Superior temporal gyrus (tissue), 1 donor: ENCODE measurements at regions not wholly inside any gene's neighbourhood (a gene's known extent, or its start where the extent isn't known, plus 50 kb on each side); places are given as distances from the start of the nearest gene placed in this dataset.
"Not testable (repeated sequence)": the region's sequence is repeated elsewhere in the genome, so short reads cannot be mapped to it uniquely, and the experiment has no call there.

ENCODE experiments used
- DNase-seq: peaks from one replicate; pipeline ENCODE4 v3.0.0-alpha.2; 2016; ENCODE audit errors: extremely low spot score

DNA sequence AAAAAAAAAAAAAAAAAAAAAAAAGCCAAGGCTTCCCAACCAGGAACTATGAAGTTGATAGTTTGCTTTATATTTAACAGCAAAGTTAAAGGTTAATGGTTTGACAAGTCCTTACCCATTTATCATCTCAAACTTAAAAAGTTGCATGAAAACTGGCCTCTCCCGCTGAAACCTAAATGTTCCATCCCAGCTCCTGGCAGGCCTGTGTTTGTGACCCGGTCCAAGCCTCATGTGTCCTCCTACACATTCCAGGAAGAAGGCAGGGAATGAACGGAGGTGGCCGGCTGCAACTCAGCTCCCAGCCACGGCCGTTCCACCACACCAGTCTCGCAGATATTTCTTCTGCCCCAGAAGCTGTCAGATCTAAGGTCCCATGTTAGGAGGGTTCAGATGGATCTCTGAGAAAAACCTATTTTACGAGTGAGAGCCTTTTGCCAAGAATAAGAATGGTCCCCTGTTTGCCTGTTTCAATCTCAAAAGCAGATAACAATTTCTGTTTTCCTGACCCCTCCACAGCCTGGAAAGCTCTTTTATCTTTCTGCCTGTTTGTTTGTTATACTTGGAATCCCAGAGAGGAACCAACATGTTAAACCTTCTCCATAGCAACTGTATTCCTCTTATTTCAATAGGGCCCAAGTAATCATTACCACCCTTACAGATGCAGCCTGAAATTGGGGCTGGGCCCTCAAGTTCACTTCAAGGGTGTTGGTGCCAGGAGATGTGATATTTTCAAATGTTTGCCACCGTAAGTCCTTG lies 56.5 kb downstream of the KCTD12 start:
- DNase-seq = no peak

DNA sequence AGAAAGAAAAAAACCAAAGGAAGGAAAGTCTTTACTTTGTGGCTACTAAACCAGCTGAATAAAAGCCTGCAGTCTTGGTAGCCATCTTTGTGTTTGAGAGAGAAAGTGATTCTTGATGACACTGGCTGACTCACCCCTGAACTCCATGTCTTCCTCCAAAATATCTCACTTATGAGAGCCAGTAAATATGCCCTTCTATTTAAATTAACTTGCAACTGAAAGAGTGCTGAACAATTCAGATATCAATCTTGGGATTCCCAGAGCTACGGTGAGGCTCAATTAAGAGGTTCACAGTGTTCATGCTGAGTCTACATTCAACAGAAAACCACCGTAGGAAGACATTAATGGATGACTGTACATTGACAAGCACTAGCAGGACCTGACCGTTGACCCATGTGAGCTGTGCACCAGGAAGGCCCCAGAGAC lies 57.9 kb downstream of the KCTD12 start:
- no peak for DNase-seq

DNA sequence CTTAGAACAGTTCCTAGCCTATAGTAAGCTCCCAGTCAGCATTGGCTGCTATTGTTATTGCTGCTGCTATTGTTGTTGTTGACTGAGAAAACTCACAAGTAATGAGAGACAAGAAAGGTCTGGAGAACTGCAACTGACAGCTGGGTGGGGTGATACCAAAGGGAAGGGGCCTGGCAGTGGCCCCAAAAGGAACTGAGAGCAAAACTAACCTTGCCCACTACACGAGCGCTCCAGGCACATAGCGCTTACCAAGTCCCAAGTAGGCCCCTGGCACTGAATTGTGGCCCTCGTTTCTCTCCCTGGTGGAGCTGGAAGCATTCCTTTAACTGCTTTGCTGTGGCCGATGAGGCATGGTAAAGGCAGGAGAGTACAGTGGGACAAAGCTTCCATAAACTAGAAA lies 59.7 kb downstream of the KCTD12 start:
- no peak for DNase-seq

DNA sequence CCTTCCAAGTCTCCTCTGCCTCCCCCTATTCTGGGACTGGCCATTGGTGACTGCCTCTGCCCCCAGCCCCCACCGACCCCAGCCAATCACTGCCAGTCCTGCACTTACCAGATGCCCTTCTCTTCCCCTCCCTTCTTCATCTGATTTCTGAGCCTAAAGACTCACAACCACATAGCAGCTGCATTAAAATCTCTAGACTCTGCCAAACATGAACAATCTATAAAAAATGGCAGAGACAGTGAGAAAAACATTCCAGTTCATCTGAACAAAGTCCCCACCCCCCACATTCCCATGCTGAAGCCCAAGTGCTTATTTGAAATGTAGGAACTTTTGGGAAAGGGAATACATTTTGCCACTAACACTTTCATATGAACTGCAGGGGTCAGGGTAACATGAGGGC lies 60.8 kb downstream of the KCTD12 start:
- DNase-seq = no peak

DNA sequence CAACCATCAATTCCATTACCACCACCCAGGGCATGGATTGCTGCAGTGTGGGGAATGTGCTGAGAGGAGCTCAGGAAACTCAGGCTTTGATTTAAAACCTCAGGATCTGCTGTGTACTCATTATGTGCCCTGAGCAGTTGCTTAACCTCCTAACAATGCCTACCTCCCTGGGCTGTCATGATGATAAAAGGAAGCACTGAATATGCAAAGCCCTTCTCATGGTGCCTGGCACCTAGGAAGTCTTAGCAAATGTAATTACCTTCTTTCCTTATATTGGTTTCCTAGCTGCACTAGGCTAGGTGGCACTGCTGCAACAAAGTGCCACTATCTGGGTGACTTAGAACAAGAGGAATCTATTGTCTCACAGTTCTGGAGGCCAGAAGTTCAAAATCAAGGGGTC lies 62.2 kb downstream of the KCTD12 start:
- DNase-seq = no peak

DNA sequence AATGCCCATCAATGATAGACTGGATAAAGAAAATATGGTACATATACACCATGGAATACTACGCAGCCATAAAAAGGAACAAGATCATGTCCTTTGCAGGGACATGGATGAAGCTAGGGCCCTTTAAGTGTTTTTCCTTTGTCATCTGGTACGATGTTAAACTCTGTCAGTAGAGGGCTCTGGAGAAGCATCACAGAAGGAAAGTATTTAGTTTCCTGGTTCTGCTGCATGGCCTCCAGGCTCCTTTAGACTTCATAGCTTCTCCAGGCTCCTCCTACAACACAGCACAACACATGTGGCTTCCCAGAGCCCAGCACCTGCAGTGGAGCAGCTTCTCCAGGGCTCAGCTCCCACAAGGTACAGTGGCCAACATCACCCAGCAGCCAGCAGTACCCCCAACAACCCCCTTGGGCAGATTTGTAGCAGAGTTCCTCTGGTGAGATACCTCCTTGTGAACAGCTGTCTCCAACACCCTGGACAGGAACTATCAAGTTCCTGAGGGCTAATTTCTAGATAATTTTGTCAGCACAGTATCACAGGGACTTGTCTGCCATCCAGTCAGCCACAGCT lies 63.4 kb downstream of the KCTD12 start:
- DNase-seq = no peak

DNA sequence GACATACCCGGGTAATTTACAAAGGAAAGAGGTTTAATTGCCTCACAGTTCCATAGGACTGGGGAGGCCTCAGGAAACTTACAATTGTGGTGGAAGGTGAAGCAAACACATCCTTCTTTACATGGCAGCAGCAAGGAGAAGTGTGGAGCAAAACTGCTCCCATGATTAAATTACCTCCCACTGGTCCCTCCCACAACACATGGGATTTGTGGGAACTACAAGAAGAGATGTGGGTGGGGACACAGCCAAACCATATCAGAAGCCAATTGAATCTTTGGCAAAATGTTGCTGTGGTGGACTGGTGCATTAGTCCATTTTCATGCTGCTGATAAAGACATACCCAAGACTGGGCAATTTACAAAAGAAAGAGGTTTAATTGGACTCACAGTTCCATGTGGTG lies 65.0 kb downstream of the KCTD12 start:
- not testable (repeated sequence) for DNase-seq

DNA sequence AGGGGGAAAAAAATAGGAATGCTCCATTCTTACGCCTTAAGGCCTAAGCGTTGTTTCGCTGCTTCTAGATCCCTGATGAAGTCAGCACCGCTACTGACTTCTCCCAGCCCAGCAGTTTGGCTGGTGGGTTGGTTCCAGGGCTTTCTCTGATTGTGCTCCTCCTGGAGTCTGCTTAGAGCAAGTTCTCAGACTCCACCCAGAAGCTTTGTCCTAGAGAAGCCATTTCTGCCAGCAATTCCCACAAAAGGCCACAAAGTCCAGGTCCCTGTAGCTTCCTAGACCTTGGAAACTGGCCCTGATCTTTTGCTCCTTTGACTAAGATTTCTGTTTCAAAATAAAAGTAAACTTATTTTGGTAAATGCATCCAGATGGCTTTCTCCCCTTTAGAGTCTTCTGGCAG lies 65.4 kb downstream of the KCTD12 start:
- DNase-seq = no peak

DNA sequence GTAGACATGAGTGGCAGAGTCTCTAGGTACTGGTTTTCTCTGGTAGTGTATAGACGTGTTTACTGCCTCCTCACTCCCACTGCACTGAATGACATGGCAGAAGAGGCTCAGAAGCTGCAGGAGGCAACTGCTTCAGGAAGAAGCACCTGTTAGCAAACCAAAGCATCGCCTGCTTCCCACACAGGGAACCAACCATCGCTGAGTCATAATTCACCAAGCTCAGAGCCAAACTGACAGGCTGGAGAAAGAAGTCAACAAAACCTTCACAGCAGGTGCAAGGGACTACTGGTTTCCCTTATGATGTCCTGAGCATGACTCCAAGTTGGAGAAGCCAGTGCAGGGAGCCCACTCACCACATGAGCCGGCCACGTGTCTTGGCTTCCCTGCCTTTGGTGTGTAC lies 69.8 kb downstream of the KCTD12 start:
- DNase-seq = no peak

DNA sequence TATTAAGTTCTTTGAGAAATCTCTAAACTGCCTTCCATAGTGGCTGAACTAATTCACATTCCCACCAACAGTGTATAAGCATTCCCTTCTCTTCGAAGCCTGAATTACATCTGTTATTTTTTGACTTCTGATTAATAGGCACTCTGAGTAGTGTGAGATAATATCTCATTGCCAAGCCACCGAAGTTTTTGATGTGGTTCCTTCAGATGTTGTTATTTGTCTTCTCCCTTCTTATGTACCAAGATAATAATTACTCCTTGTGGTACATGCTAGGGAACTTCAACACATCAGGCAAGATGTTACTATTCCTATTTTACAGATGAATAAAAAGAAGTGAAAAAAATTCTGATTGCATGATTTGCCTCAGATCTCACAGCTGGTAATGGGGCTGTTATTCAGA lies 70.9 kb downstream of the KCTD12 start:
- no peak for DNase-seq

DNA sequence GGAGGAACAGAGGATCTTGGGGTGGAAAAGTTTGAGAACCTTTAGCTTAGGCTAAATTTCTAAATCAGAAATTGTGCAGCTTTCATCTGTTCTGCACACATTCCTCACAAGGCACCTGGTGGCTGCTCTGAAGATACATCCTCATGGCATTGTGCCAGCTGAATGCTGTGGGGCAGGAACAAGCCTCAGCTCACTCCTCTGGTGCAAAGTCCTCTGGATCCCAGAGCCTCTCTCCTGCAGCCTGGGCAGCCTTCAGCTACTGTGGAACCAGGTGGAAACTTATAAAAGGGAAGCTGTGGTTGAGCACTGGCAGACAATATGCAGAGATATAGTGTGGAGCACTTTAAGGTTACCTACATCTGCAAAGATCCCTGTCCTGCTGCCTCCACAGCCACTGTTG lies 72.3 kb downstream of the KCTD12 start:
- no peak for DNase-seq

DNA sequence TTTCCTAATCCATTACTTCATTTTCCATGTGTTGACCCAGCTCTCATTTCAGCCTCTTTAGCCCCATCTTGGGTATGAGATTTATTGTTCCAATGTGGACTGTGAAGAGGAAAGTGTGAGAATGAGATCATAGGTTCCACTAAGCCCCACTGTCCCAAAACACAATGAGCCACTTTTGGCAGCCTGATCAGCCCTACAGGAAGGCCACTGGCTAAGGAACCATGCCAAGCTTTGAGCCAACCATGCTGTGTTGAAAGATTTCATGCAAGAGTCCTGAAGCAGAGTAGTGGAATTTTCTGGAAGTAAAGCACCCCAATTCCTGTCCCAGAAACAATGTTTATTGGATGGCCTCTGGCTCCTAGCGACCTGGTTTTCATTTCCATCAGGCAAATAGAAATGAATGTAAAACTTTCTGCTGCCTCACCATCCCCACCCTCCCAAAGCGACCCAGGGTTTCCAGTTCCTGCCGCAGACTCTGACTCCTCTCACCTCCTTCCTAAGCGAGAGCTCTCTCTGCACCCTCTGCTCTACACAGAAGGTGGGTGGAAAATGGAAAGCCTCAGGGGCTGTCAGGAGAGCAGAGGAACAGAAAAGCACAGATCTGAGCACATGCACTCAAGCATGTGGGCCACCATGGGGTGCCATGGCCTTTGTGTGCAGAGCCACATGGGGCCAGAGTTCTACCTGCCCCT lies 73.1 kb downstream of the KCTD12 start:
- no peak for DNase-seq

DNA sequence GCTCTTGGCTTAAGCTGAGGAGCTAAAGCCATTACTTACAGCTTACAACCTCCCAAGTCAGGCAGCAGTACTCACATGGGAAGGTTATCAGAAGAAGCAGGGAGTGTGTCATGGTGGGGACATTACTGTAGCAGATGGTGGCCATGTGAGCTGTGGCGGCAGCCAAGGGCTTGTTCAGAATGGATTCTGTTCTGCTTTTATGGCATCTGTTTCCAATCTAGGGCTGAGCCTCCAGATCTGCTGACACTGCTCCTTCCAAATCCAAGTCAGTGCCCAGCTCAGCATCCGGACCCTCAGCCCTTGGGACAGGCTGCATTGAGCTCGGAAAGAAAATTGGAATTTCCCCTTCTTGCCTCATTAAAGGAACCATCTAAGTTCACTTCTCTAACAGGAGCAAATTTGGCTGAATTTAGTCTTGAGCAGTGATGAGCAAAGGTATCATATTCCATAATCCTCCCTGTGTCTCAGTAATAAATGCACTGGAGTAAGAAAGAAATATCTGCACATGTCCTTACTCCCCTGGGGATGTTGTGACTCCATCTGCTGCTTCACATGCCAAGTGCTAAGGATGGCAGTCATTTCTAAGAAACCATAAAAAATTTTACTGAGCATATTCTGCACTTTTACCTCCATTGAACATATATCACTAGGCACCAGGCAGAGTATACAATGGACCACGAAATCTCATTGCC lies 73.9 kb downstream of the KCTD12 start:
- no peak for DNase-seq

DNA sequence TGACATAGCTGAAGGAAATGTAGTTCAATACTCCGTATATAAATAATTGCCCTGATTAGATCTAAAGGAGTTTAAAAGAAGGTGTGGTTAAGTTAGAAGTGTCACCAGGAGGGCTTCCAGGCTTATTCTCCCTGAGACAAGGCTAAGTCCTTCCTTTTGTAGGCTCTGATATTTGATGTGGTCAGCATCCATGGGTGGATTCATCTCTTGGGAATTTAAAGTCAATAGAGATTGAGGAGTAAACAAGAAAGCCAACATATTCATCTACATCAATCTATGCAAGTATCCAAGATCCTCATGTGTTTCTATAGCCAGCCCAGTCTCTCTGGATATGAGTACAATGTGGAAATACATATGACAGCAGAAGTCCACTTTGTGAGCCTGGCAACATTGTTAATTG lies 76.8 kb downstream of the KCTD12 start:
- DNase-seq = no peak

DNA sequence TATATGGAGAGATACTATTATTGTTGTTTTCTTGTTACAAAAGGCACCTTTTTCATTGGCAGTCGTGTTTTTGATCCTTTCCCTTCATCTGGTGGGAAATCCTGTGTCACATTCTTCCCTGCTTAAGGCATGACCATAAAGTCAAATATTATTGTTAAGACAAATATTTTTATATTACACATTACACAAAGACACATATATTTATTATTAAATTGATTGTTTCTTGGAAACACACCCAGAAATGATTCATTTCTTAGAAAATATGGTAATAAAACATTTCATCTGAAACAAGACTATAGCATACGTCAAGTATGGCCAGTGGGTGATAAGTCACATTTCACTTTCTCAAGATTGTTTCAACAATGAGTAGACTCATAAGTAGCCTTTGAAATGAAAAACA lies 77.3 kb downstream of the KCTD12 start:
- no peak for DNase-seq

DNA sequence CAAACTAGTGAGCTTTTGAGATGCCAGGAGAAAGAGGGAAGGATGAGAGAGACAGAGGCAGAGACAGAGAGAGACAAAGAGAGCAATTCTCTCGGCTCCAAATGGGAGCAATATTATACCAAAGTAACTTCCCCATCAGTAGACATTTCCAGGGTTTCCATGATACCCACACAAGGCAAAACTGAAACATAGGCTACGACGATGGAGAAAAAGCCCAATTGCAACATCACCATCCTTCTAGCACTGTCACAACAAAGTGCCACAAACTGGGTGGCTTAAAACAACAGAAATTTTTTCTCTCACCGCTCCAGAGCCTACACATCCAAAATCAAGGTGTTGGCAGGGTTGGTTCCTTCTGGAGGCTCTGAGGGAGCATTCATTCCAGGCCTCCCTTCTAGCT lies 81.4 kb downstream of the KCTD12 start:
- DNase-seq = no peak

DNA sequence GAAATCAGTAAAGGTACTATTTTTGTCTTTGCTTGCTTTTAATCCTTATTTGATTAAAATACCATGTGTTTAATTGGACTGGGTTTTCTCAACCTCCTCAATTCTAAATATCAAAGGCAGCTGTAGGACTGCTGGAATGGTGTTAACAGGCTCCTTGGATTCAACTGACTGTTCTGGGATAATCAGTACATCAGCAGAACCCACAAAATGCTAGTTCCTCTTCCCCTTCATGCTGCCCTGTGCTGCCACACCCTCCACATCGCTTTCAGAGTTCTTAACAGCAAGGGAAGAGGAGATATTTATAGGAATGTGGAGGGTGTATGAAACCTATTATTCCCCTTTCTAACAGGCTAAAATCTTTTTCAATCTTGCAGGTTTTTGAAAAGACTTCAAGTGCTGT lies 82.4 kb downstream of the KCTD12 start:
- no peak for DNase-seq

DNA sequence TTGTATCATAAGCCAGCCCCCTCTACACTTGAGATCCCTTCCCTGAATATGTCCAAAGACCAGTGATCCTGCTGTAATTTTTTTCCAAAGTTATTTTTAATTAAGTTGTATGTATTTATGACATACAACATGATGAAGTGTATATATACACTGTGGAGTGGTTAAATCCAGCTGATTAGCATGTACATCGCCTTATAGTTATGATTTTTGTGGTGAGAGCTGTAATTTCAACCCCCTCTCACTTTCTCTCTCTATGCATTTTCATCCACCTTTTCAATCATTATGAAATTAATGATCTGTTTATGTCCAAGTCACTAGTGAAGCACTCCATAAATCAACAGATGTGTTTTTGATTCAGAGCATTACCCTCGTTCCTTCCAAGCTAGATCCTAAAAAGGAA lies 85.3 kb downstream of the KCTD12 start:
- DNase-seq = no peak

DNA sequence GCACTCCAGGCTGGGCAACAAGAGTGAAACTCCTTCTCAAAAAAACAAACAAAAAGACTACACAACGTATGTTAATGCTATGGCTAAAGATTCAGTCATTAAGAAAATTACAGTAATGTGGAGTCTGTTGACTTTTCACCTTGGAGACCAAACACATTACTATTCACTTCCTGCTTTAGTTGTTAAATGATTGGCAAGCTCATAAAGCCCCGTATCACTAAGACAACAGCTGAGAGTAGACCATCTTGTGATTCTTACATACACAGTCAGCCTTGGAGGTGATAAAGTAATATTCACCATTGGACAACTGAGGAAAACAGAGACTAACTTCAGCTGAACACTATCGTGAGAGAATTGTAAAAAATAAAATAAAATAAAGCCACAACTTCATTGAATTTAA lies 86.5 kb downstream of the KCTD12 start:
- DNase-seq = no peak

DNA sequence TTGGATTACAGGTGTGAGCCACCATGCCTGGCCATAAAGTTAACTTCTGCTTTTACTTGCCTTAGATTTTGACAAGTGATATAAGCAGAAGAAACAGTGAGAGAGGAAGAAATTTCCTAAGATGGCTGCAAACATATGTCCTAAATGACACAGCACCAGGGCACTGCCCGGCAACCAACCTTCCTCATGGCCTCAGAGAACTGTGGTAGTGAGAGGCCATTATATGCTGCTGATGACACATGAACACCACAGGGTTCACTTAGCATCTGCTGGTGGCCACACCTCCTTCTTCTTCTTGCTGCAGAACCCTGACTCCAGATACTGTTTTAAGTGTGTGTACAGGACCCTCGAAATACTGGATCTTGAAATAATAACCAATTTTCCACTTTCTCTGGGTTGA lies 88.2 kb downstream of the KCTD12 start:
- DNase-seq = no peak

DNA sequence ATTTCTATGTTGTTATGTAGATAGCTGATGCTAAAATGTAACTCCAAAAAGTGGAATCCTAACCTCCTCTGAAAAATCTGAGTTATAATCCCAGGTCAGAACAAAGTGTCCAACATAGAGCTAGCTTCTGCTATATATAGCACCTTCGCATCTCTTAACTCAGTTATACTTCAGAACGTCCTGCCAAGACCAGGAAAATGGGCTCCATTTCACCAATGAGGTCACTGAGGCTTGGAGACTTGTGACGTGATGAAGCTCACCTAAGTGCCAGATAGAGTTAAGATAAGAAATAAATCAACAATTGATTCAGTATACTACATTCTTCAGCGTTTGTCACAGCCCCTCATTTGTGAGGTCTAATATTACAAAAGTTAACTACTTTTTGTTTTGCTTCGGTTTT lies 88.8 kb downstream of the KCTD12 start:
- DNase-seq = no peak

DNA sequence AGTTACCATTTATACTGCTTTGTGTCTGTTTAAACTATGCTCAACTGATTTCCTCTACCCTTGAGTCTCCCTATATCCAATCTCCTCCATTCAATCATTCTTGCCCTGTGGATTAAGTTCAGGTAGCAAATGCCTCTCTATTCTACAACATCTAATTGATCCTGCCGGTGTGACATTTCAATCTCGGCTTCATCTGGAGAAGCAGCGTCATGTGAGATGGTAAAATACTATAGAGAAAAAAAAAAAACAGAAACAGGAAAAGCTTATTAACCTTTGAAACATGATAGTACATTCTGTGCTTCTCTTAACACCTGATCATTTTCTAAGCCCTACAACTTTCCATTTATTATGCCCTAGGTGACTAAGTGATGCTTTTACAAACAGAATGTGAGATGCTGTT lies 89.4 kb downstream of the KCTD12 start:
- DNase-seq = no peak
